NCI-H1092 (cell line): ENCODE measurements at regions not wholly inside any gene's neighbourhood (a gene's known extent, or its start where the extent isn't known, plus 50 kb on each side); places are given as distances from the start of the nearest gene placed in this dataset.

ENCODE experiments used
- DNase-seq: peaks from one replicate; lab custom pipeline; 2025; lab: John Stamatoyannopoulos, UW

GRCh38 chr7:136034132-136034531, 57.0 kb upstream of the MTPN start:
- DNase-seq, result no peak

- no peak for DNase-seq
Measured at GRCh38 chr7:136033413-136034031, 56.4 kb upstream of the MTPN start.

- no peak for DNase-seq
Measured at GRCh38 chr7:136030867-136031318, 53.7 kb upstream of the MTPN start.

GRCh38 chr7:136030330-136030729, 53.2 kb upstream of the MTPN start:
- no peak for DNase-seq

- no peak for DNase-seq
Measured at GRCh38 chr7:136027160-136027559, 50.0 kb upstream of the MTPN start.
